ENCODE measurements at regions not wholly inside any gene's neighbourhood (a gene's known extent, or its start where the extent isn't known, plus 50 kb on each side); places are given as distances from the start of the nearest gene placed in this dataset.

- no peak for DNase-seq (ENCODE audit: low read depth in 1 of 2, low spot score in 1 of 2)
- CTCF ChIA-PET, result no interaction called here
- no peaks in the 10 kb centered on the region for H3K9me3 ChIP-seq
- no peaks in the 10 kb centered on the region for H3K4me1 ChIP-seq
- FAIRE-seq, result no peak
- H3K4me2 ChIP-seq, result no peak overlapping the region
- H3K27ac ChIP-seq, result no peak overlapping the region
- WGBS (ENCODE audit: missing lambda C conversion rate), result 85% methylated on average over 2 of the region's 2 CpGs
- POLR2A ChIA-PET, result no interaction called here
- no peak for ATAC-seq
- H3K4me3 ChIP-seq, result no peak overlapping the region
- TF ChIP-seq HOXA7 (CRISPR knock-in tag; IDR thresholded peaks at IDR 0.05), result no peak
- TF ChIP-seq ZC3H11A (IDR thresholded peaks at IDR 0.05), result no peak
- TF ChIP-seq NFE2L2 (conservative IDR thresholded peaks at IDR 0.05; ENCODE audit: low read length), result no peak
- no peak for TF ChIP-seq RNF2 (IDR thresholded peaks at IDR 0.05; ENCODE audit: borderline replicate concordance, low read depth)
- no peak for TF ChIP-seq SREBF2 (IDR thresholded peaks at IDR 0.05)
- TF ChIP-seq MAFK (IDR thresholded peaks at IDR 0.05; ENCODE audit: partially characterized antibody), result no peak
Observed at GRCh38 chr1:194105381-194105780, 919.0 kb upstream of the B3GALT2 start.

GRCh38 chr1:194104247-194104844 is 917.9 kb upstream of the B3GALT2 start:
- H3K27ac ChIP-seq, result no peak overlapping the region
- no peak overlapping the region for H3K4me2 ChIP-seq
- DNase-seq (ENCODE audit: low read depth in 1 of 2, low spot score in 1 of 2) (no peak), ATAC-seq (no peak), FAIRE-seq (no peak)
- TF ChIP-seq HOXB13 (CRISPR knock-in tag; IDR thresholded peaks at IDR 0.05; ENCODE audit: low read depth), result no peak
- no peak for TF ChIP-seq MAX (IDR thresholded peaks at IDR 0.05)
- no peak for TF ChIP-seq FOSB (CRISPR knock-in tag; IDR thresholded peaks at IDR 0.05)
- no peak for TF ChIP-seq NFE2L2 (conservative IDR thresholded peaks at IDR 0.05; ENCODE audit: low read length)
- TF ChIP-seq POLR2A (IDR thresholded peaks at IDR 0.05; ENCODE audit: low read length), result no peak
- no peak for TF ChIP-seq RCOR1 (IDR thresholded peaks at IDR 0.05; ENCODE audit: low read depth, low read length)
- no peak for TF ChIP-seq FOXS1 (CRISPR knock-in tag; IDR thresholded peaks at IDR 0.05)
- TF ChIP-seq RNF2 (IDR thresholded peaks at IDR 0.05; ENCODE audit: borderline replicate concordance, low read depth), result no peak
- ChIA-PET POLR2A (no interaction called here), CTCF (interaction anchor here (0.6 to 1.3 kb wide), 2 partner anchors 10 to 26 kb away, joined by 3 to 5 read pairs; no protein-coding TSS in a partner anchor)
- H3K9me3 ChIP-seq, result no peaks in the 10 kb centered on the region
- no peak overlapping the region for H3K4me3 ChIP-seq
- no peaks in the 10 kb centered on the region for H3K4me1 ChIP-seq
- WGBS (ENCODE audit: missing lambda C conversion rate), result 81% methylated on average over 2 of the region's 2 CpGs

- Histone ChIP-seq H3K9me3 (no peaks in the 10 kb centered on the region), H3K4me1 (no peaks in the 10 kb centered on the region), H3K4me3 (no peak overlapping the region), H3K4me2 (no peak overlapping the region), H3K27ac (no peak overlapping the region)
- CTCF ChIA-PET, result interaction anchor here (1.3 kb wide), 1 partner anchor 10 kb away, joined by 5 read pairs; no protein-coding TSS in a partner anchor
- FAIRE-seq (no peak), ATAC-seq (no peak), DNase-seq (ENCODE audit: low read depth in 1 of 2, low spot score in 1 of 2) (no peak)
- no peak for TF ChIP-seq FOSL2 (IDR thresholded peaks at IDR 0.05)
- TF ChIP-seq FOSL2 (CRISPR knock-in tag; IDR thresholded peaks at IDR 0.05), result no peak
- TF ChIP-seq MYC (IDR thresholded peaks at IDR 0.05; ENCODE audit: borderline replicate concordance, low read length), result no peak
- TF ChIP-seq MAX (IDR thresholded peaks at IDR 0.05), result no peak
- no peak for TF ChIP-seq HOXB5 (CRISPR knock-in tag; IDR thresholded peaks at IDR 0.05)
- TF ChIP-seq SMC3 (IDR thresholded peaks at IDR 0.05), result no peak
- TF ChIP-seq FOSB (CRISPR knock-in tag; IDR thresholded peaks at IDR 0.05), result no peak
- no peak for TF ChIP-seq ZSCAN20 (CRISPR knock-in tag; IDR thresholded peaks at IDR 0.05)
- no peak for TF ChIP-seq HDAC2 (IDR thresholded peaks at IDR 0.05)
- TF ChIP-seq CTCF (IDR thresholded peaks at IDR 0.05), result no peak
- no peak for TF ChIP-seq HES2 (IDR thresholded peaks at IDR 0.05)
- no peak for TF ChIP-seq NR3C1 (IDR thresholded peaks at IDR 0.05)
- no peak for TF ChIP-seq POLR2A (IDR thresholded peaks at IDR 0.05; ENCODE audit: low read length)
- TF ChIP-seq FOXS1 (CRISPR knock-in tag; IDR thresholded peaks at IDR 0.05), result no peak
- TF ChIP-seq JUN (IDR thresholded peaks at IDR 0.05), result no peak
- 75% methylated on average over 1 of the region's 2 CpGs for WGBS (ENCODE audit: missing lambda C conversion rate)
- POLR2A ChIA-PET, result no interaction called here
Observed at GRCh38 chr1:194103516-194104246, 917.3 kb upstream of the B3GALT2 start.

Measured in A549 (cell line).